ENCODE measurements at regions not wholly inside any gene's neighbourhood (a gene's known extent, or its start where the extent isn't known, plus 50 kb on each side); places are given as distances from the start of the nearest gene placed in this dataset.

- no peak for TF ChIP-seq EZH2 (IDR thresholded peaks at IDR 0.05; ENCODE audit: low read length, unreplicated experiment)
- TF ChIP-seq CTCF (conservative IDR thresholded peaks at IDR 0.05; ENCODE audit: low read depth, low read length): no peak
- TF ChIP-seq EZH2phosphoT487 (IDR thresholded peaks at IDR 0.05; ENCODE audit: borderline replicate concordance, low read length): no peak
Observed at GRCh38 chr15:46326173-46326572, 691.3 kb downstream of the SQOR start.

Measured in PC-3 (cell line).